ENCODE measurements at regions not wholly inside any gene's neighbourhood (a gene's known extent, or its start where the extent isn't known, plus 50 kb on each side); places are given as distances from the start of the nearest gene placed in this dataset.

GRCh38 chr9:135221951-135222631, 134.6 kb downstream of the OLFM1 start:
- H3K4me1 ChIP-seq (ENCODE audit: control insufficient read depth, insufficient read depth, low read length), result no peaks in the 10 kb centered on the region
- H4K8ac ChIP-seq (ENCODE audit: low read depth in 2 of 2, low read length in 2 of 2), result no peak overlapping the region
- no peaks in the 10 kb centered on the region for H3K36me3 ChIP-seq (ENCODE audit: control insufficient read depth, insufficient read depth, low read length)
- no peak for DNase-seq
- ATAC-seq (ENCODE audit: low read depth), result no peak
- H2BK20ac ChIP-seq (ENCODE audit: low read depth, low read length), result no peak overlapping the region
- H3K27ac ChIP-seq (ENCODE audit: insufficient read depth, low read length), result no peak overlapping the region
- CTCF ChIA-PET, result no interaction called here
- H4K91ac ChIP-seq (ENCODE audit: insufficient read depth, low read depth, low read length), result no peak overlapping the region
- H2AK9ac ChIP-seq (replicated peaks; ENCODE audit: low read depth, low read length, poor library complexity), result no peak overlapping the region
- no peak overlapping the region for H3K4me2 ChIP-seq (ENCODE audit: low read depth, low read length)
- no peak overlapping the region for H3K4ac ChIP-seq (ENCODE audit: low read depth, low read length)
- no peak overlapping the region for H2BK15ac ChIP-seq (ENCODE audit: low read depth, low read length)
- no peaks in the 10 kb centered on the region for H3K79me1 ChIP-seq (ENCODE audit: low read depth in 1 of 2, low read length in 2 of 2)
- H4K5ac ChIP-seq (ENCODE audit: low read depth, low read length), result no peak overlapping the region
- H2AK5ac ChIP-seq (ENCODE audit: low read depth, low read length), result no peak overlapping the region
- H3K9ac ChIP-seq (ENCODE audit: low read depth, low read length), result no peak overlapping the region
- H3K27me3 ChIP-seq (ENCODE audit: control insufficient read depth, insufficient read depth, low read length), result no peaks in the 10 kb centered on the region
- no peak overlapping the region for H2BK120ac ChIP-seq (ENCODE audit: low read depth, low read length)
- H3K18ac ChIP-seq (ENCODE audit: low read depth, low read length), result no peak overlapping the region
- H3K4me3 ChIP-seq (ENCODE audit: insufficient read depth, low read depth, low read length), result no peak overlapping the region
- POLR2A ChIA-PET (ENCODE audit: unreplicated experiment), result no interaction called here
- H2BK5ac ChIP-seq (ENCODE audit: low read depth, low read length, poor library complexity, severe bottlenecking), result no peak overlapping the region
- H2AFZ ChIP-seq (replicated peaks; ENCODE audit: low read length, poor library complexity), result no peak overlapping the region
- in situ Hi-C loops (cut with MboI; ENCODE audit: low sequenced_read_pairs), result no loop called here
- peaks cover 64% of the 10 kb centered on the region for H3K9me3 ChIP-seq (ENCODE audit: control insufficient read depth, insufficient read depth, low read length)
- no peaks in the 10 kb centered on the region for H3K9me1 ChIP-seq (ENCODE audit: insufficient read depth, low read length)
- H3K14ac ChIP-seq (replicated peaks; ENCODE audit: low read depth, low read length), result no peak overlapping the region
- no peak overlapping the region for H3K23ac ChIP-seq (ENCODE audit: low read depth, low read length)
- H3K56ac ChIP-seq (ENCODE audit: extremely low read depth, insufficient read depth, low read length), result no peak overlapping the region
- no peaks in the 10 kb centered on the region for H4K20me1 ChIP-seq (ENCODE audit: insufficient read depth, low read length)
- dilution Hi-C loops (cut with HindIII; ENCODE audit: low sequenced_read_pairs, unreplicated experiment), result no loop called here
- BruUV-seq (replicated peaks), result no TSS peak
- intact Hi-C loops (cut with micrococcal nuclease), result no loop called here
- WGBS, 2 experiments (ENCODE audit: extremely low coverage in 2 of 2, insufficient read length in 1 of 2), result 60% methylated on average over 1 of the region's 16 CpGs; no CpG with 5 or more reads in 1 of the 2 experiments
- no peak for TF ChIP-seq CTCF (conservative IDR thresholded peaks at IDR 0.05; ENCODE audit: low read depth, low read length)
- no peak for TF ChIP-seq RFX5 (IDR thresholded peaks at IDR 0.05; ENCODE audit: low read depth, low read length)
- TF ChIP-seq CHD1 (IDR thresholded peaks at IDR 0.05; ENCODE audit: low read depth, low read length), result no peak
- no peak for TF ChIP-seq RCOR1 (IDR thresholded peaks at IDR 0.05; ENCODE audit: insufficient replicate concordance, low read length)
- TF ChIP-seq RAD21 (IDR thresholded peaks at IDR 0.05; ENCODE audit: low read length), result no peak
- TF ChIP-seq ELK1 (IDR thresholded peaks at IDR 0.05; ENCODE audit: borderline replicate concordance, low read depth, low read length), result no peak
- no peak for TF ChIP-seq NFE2L2 (IDR thresholded peaks at IDR 0.05; ENCODE audit: low read depth, low read length)
- TF ChIP-seq CEBPB (IDR thresholded peaks at IDR 0.05; ENCODE audit: low read depth, low read length), result no peak
- no peak for TF ChIP-seq MAFK (IDR thresholded peaks at IDR 0.05; ENCODE audit: low read depth, low read length)
- no peak for TF ChIP-seq MAZ (IDR thresholded peaks at IDR 0.05; ENCODE audit: borderline replicate concordance, low read depth, low read length)
- TF ChIP-seq FOS (IDR thresholded peaks at IDR 0.05; ENCODE audit: low read depth, low read length), result no peak

All from IMR-90 (cell line).